ENCODE measurements at regions not wholly inside any gene's neighbourhood (a gene's known extent, or its start where the extent isn't known, plus 50 kb on each side); places are given as distances from the start of the nearest gene placed in this dataset.
"Not testable (repeated sequence)": the region's sequence is repeated elsewhere in the genome, so short reads cannot be mapped to it uniquely, and the experiment has no call there.

- no peak for DNase-seq
These were observed 85.3 kb upstream of the AKAP12 start for GRCh38 chr6:151154418-151154817.

DNA sequence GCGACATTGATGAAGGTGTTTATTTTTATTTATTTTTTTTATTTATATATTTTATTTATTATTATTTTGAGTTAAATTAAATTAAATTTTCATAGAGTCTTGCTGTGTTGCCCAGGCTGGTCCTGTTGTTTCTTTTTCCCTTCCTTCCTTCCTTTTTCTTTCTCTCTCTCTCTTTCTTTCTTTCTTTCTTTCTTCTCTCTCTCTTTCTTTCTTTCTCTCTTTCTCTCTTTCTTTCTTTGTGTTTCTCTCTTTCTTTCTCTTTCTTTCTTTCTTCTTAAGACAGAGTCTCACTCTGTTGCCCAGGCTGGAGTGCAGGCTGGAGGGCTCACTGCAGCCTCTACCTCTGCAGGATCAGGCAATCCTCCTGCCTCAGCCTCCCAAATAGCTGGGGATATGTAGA lies 84.7 kb upstream of the AKAP12 start:
- no peak for DNase-seq

DNA sequence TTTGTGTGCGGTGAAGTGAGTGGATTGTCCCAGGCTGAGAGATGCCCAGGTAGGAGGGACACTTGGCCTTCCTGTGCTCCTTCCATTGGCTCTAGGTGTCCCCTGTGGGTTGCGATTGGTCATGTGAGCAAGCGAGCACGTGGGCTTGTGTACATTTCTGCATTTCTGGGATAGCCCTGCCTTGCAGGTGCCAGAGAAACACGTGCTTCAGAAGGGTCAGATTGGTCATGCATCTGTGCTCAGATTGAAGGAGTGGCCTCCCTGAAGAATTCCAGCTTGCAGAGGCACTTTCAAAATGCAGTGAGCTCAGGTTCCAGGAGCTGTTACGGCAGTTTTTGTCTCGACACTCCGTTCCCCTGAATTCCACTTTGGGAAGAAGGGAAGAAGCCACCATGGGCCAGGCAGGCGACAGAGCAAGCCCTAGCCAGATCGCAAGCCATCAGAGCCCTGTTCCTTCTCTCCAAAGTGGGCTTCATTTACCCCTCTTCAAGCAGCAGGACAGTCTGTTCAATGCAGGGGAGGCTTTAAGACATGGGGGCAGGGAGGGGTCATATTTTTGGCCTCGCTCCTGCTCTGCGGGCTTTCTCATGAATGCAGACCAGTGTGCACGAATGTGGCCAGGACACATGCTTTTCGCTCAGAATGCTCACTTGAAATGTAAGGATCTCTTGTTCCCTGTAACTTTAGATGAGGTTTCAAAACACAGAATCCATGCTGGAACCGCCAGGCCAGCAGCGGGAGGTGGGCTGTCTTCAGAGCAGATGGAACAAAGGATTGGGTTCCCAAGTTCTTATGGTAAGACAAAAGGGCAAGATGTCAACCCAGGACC lies 78.6 kb upstream of the AKAP12 start:
- no peak for DNase-seq

- DNase-seq: no peak
These were observed 75.4 kb upstream of the AKAP12 start for GRCh38 chr6:151164383-151164782.

GRCh38 chr6:151166180-151166579 lies 73.6 kb upstream of the AKAP12 start:
- DNase-seq: no peak

- DNase-seq: no peak
These were observed 72.7 kb upstream of the AKAP12 start for GRCh38 chr6:151167034-151167433.

DNA sequence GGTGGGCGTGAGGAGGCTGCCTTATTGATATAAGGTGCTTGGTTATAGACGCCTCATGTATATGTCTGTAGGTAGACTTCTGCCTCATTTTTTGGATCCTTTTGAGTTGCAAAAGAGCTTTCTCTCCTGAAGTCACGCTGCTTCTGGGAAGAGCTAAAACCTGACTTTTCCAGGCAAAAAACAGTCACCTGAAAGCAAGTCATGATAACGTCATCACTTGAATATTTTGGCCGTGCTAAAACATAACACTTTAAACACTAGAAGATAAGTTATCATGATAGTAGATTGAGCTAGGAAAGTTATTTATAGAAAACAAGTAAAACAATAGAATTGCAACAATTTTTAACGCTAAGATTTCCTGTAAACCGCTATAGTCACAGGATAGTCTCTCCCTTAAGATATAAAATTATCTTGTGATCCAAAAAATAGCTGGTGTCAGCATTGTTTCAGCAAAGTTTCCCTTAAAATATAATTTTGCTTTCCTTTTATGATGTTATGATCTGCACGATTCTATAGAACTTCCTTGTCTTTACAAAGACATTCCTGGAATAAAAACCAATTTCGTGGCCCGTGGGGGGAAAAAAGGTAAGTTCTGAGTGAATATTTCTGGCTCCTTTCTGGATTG lies 69.0 kb upstream of the AKAP12 start:
- no peak for DNase-seq

- no peak for DNase-seq
These were observed 67.0 kb upstream of the AKAP12 start for GRCh38 chr6:151172751-151173150.

DNA sequence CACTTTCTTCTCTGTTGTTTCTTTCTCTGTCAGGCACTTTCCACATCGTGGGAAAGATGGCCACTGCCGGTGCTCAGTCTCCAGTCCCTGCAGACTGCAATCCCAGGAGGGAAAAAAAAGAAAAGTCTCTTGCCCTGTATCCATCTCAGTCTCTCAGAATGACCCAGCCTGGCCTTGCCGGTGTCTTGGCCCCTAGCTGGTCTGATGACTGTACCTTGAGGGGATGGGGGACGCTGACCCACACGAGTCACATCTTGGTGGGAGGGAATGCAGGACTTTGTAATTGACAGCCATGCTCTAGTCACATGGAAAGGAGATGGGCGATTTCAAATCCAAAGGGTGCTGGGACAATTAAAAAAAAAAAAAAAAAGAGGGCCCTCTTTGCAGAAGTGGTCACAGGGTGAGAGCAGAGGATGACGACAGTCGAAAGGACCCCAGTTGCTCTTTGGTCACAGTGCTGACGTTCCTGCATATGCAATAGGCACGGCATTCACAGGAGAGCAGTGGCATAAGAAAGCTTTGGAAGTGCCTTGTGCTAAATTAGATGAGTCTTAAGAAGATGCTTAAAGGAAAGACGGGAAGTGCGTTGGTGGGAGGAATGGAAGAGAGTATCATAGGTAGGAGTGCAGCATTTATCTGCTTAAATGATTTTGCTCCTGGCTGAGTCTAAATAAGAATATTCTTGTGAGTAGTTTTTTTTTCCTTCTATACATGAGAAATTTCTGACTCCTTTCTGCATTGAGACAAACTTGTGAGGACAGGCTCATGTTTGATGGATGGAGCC lies 63.9 kb upstream of the AKAP12 start:
- DNase-seq: no peak

DNA sequence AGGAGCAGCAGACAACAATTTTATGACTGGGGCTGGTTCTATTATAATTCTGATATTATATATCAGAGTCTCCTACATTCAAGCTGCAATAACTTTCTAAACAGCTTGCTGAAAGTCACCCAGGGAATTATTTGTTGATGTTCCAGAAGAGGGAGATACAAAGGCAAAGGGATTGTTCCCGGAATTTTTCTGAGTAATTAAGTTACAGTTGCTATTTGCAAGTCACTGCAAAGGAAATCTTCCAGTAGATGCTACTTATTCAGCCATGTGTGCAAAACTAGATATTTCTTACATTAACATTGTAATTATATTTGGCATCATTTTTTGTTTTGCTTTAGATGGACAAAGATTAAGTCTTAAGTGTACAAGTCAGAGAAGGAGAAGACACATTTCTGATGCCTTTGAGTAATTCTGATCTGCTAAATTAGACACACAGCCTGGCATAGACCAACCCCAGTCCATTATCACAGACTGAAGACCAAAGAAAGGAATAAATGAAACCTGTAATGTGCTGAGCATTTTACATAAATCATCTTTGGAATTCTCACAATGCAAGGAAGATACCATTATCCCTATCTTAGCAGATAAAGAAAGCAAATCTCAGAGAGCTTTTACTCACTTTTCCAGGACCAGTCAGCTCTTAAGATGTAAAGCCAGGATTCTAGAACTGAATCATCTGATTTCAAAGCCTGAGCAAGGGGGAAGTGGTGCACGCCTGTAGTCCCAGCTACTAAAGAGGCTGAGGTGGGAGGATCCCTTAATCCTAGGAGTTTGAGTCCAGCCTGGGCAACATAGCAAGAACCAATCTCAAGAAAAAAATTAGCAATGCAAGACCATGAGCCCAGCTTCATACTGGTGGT lies 62.6 kb upstream of the AKAP12 start:
- DNase-seq: no peak

- no peak for DNase-seq
These were observed 61.4 kb upstream of the AKAP12 start for GRCh38 chr6:151178373-151178772.

DNA sequence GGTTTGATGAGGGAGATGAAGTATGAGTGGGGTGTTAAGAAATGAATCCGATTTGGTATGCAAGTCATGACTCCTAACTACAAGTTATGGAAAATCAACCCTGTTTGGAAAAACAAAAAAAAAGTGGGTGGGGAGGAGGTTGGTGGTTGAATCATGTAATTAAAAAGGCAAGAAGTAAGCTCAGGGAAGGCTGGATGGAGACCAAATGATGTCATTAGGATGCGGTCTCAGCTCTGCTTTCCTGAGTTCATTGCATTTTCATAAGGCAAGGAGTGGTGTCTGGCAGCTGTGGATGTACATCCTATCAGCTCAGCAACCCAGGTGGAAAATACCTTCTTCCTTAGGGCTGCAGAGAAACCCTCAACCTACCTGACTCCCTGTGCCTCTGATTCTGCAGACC lies 60.4 kb upstream of the AKAP12 start:
- no peak for DNase-seq

DNA sequence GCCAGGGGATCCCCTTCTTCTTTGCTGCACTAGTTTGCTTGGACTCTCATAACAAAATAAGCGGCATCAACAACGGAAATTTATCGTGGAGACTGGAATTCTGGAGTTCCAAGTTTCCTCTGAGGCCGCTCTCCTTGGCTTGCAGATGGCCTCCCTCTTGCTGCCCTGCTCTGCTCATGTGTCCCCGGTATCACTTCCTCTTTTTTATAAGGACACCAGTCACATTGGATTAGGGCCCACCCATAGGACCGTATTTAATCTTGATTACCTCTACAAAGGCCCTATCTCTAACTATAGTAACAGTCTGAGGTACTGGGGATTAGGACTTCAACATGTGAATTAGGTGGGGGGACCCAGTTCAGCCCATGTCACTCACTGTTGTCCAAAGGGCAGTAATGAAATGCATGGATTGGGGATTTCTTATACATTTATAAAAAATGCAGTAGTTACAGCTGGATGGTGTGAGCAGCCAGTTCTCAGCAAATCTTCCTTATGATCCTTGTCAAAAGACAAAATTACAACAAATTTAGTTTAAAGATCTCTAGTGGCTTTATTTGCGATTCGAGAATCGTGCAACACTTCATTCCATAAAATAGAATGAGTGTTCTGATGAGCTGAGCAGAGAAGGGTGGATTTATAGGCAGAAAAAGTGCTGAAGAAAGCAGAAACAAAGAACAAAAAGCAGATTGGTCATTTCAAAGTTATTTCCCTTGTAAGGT lies 59.3 kb upstream of the AKAP12 start:
- peak in 2 of 3 donors; percentile 6 to 12 for DNase-seq

DNA sequence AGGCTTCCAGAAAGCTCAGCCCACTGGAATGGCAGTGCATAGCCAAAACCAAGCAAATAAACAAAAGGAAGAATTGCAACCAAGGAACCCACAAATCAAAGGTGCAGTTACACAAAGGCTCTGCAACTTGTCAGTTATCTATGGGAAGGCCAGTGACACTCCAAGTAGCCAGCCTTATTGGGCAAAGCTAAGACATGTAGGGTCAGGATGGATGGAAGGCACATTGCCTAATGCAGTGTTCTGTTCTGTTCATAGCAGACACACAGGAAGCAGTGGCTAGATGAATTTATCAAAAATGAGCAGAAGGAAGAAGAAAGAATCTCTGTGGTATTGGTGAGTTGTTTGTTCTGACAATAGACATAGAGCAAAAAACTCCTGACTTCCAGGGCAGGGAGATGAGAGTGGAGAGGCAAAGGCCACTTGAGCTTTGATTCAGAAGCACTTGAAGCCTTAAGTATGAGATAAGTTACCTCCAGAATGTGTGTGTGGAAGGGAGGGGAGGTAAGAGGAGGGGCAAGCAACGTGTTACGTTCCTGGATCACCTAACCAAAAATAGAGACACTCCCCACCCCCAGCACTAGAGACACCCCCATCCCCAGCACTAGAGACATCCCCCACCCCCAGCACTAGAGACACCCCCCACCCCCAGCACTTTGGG lies 57.9 kb upstream of the AKAP12 start:
- no peak for DNase-seq

- DNase-seq: not testable (repeated sequence)
These were observed 56.8 kb upstream of the AKAP12 start for GRCh38 chr6:151182958-151183357.

- DNase-seq: no peak
These were observed 54.6 kb upstream of the AKAP12 start for GRCh38 chr6:151185148-151185547.

GRCh38 chr6:151186306-151186705 lies 53.5 kb upstream of the AKAP12 start:
- DNase-seq: no peak

DNA sequence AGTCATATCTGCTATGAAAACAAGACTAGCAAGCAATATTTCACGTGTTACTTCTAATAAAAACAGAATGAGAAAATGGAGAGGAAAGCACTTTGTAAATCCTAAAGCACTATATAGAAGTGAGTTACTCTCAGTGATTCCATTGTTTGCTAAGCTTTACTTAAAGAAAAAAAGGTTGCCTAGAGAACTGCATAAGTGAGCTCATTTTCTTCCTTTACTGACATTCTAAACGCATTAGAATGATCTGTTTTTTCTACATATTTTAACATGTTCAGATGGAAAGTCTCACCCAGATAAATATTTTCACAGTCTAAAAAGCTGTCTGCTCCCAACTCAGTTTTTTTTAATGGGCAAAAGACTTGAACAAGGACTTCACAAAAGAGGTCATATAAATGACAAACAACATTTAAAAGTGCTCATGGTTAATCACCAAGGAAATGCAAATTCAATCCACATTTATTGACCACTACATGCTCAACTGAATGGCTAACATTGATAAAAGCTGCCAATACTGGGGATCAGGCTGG lies 52.9 kb upstream of the AKAP12 start:
- no peak for DNase-seq

Measured in suppressor macrophage treated with lipopolysaccharide for 1 hour (primary cell).